Endothelial cell of umbilical vein (primary cell): ENCODE measurements at regions not wholly inside any gene's neighbourhood (a gene's known extent, or its start where the extent isn't known, plus 50 kb on each side); places are given as distances from the start of the nearest gene placed in this dataset.

ENCODE experiments used
- EZH2 ChIP-seq: IDR thresholded peaks from 2 replicates; pipeline ENCODE4 v1.6.1; 2012; ENCODE audit warnings: borderline replicate concordance, low read depth, mild to moderate bottlenecking, moderate library complexity, low read length, inconsistent platforms; ENCODE audit not compliant: severe bottlenecking
- POLR2A ChIP-seq: IDR thresholded peaks from 2 replicates; pipeline ENCODE4 v1.6.1; 2012; ENCODE audit warnings: low read depth, mild to moderate bottlenecking, control low read depth, low read length
- TF ChIP-seq, protein P1 (sequence below), 2 donors: IDR thresholded peaks; 1 replicate in 1 of 2; 2 replicates in 1 of 2; pipeline ENCODE4 v1.5.1; 2011; ENCODE audit warnings: low read length in 2 of 2, mild to moderate bottlenecking in 2 of 2, moderate library complexity in 2 of 2, control low read depth in 1 of 2, inconsistent platforms in 1 of 2, low read depth in 1 of 2; ENCODE audit not compliant: insufficient read depth in 1 of 2; ENCODE audit errors: extremely low read depth in 1 of 2
- TF ChIP-seq, protein P2 (sequence below): IDR thresholded peaks from 2 replicates; pipeline ENCODE4 v1.6.1; 2011; ENCODE audit not compliant: insufficient read depth, insufficient read length

DNA sequence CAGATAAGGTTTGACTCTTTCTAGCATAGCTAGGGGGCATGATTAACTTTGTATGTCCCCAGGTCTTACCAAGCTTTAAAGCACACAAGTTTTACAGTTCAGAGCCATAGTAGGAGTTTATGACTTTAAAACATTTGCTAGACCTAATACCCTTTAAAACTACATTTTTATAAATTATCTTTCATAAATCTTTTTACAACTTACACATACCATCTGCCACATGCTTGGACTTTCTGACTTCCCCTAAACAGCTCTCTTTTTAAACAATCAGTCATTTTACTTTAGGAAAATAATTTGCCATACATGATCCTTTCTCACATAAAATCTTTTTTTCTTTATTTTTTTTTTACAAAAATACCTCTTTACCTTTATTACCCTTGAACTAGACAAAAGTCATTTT, 735.3 kb upstream of the CADM2 start:
- TF ChIP-seq, protein P1, sequence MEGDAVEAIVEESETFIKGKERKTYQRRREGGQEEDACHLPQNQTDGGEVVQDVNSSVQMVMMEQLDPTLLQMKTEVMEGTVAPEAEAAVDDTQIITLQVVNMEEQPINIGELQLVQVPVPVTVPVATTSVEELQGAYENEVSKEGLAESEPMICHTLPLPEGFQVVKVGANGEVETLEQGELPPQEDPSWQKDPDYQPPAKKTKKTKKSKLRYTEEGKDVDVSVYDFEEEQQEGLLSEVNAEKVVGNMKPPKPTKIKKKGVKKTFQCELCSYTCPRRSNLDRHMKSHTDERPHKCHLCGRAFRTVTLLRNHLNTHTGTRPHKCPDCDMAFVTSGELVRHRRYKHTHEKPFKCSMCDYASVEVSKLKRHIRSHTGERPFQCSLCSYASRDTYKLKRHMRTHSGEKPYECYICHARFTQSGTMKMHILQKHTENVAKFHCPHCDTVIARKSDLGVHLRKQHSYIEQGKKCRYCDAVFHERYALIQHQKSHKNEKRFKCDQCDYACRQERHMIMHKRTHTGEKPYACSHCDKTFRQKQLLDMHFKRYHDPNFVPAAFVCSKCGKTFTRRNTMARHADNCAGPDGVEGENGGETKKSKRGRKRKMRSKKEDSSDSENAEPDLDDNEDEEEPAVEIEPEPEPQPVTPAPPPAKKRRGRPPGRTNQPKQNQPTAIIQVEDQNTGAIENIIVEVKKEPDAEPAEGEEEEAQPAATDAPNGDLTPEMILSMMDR (IDR thresholded peaks at IDR 0.05; ENCODE audit: extremely low read depth in 1 of 2, insufficient read depth in 1 of 2, low read depth in 1 of 2, low read length in 2 of 2) = no peak
- TF ChIP-seq, protein P2, sequence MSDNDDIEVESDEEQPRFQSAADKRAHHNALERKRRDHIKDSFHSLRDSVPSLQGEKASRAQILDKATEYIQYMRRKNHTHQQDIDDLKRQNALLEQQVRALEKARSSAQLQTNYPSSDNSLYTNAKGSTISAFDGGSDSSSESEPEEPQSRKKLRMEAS = no peak
- TF ChIP-seq EZH2 = no peak
- no peak for TF ChIP-seq POLR2A
